ENCODE measurements at regions not wholly inside any gene's neighbourhood (a gene's known extent, or its start where the extent isn't known, plus 50 kb on each side); places are given as distances from the start of the nearest gene placed in this dataset.
"Not testable (repeated sequence)": the region's sequence is repeated elsewhere in the genome, so short reads cannot be mapped to it uniquely, and the experiment has no call there.

GRCh38 chr17:34075076-34075475, 180.0 kb upstream of the CCL2 start:
- no peak for DNase-seq
- Mint-ChIP-seq H3K27me3 (ENCODE audit: insufficient read depth) (no peaks in the 10 kb centered on the region; the same call in none of the 2 replicates), H3K4me1 (ENCODE audit: low read depth) (no peaks in the 10 kb centered on the region), H3K9me3 (peaks cover 64% of the 10 kb centered on the region), H3K4me3 (no peak overlapping the region), H3K36me3 (ENCODE audit: low read depth) (peaks cover 12% of the 10 kb centered on the region), H3K27ac (no peak overlapping the region)
- TF ChIP-seq CTCF (IDR thresholded peaks at IDR 0.05), result no peak

- peaks cover 7% of the 10 kb centered on the region for H3K36me3 Mint-ChIP-seq (ENCODE audit: low read depth)
- H3K4me3 Mint-ChIP-seq, result no peak overlapping the region
- no peaks in the 10 kb centered on the region; the same call in 1 of the 2 replicates for H3K27me3 Mint-ChIP-seq (ENCODE audit: insufficient read depth)
- DNase-seq, result no peak
- peaks cover 50% of the 10 kb centered on the region for H3K9me3 Mint-ChIP-seq
- H3K4me1 Mint-ChIP-seq (ENCODE audit: low read depth), result no peaks in the 10 kb centered on the region
- TF ChIP-seq CTCF (IDR thresholded peaks at IDR 0.05), result no peak
- H3K27ac Mint-ChIP-seq, result no peak overlapping the region
These were observed 178.1 kb upstream of the CCL2 start for GRCh38 chr17:34076743-34077631.

GRCh38 chr17:34081269-34081668, 173.8 kb upstream of the CCL2 start:
- Mint-ChIP-seq H3K27me3 (ENCODE audit: insufficient read depth) (no peaks in the 10 kb centered on the region; the same call in 1 of the 2 replicates), H3K27ac (no peak overlapping the region)
- no peak for DNase-seq

GRCh38 chr17:34082404-34082803, 172.7 kb upstream of the CCL2 start:
- no peaks in the 10 kb centered on the region for H3K36me3 Mint-ChIP-seq (ENCODE audit: low read depth)
- H3K27me3 Mint-ChIP-seq (ENCODE audit: insufficient read depth), result no peaks in the 10 kb centered on the region; the same call in 1 of the 2 replicates
- no peak overlapping the region for H3K4me3 Mint-ChIP-seq
- no peak for TF ChIP-seq CTCF (IDR thresholded peaks at IDR 0.05)
- H3K9me3 Mint-ChIP-seq, result peaks cover 33% of the 10 kb centered on the region
- no peaks in the 10 kb centered on the region for H3K4me1 Mint-ChIP-seq (ENCODE audit: low read depth)
- no peak overlapping the region for H3K27ac Mint-ChIP-seq
- DNase-seq, result no peak

More at GRCh38 chr17:34081269-34081668, 173.8 kb upstream of the CCL2 start:
- H3K4me3 Mint-ChIP-seq, result no peak overlapping the region
- H3K9me3 Mint-ChIP-seq, result peaks cover 36% of the 10 kb centered on the region
- H3K36me3 Mint-ChIP-seq (ENCODE audit: low read depth), result peaks cover 2% of the 10 kb centered on the region; the same call in 1 of the 2 replicates
- no peak; the same call in 1 of the 2 replicates for TF ChIP-seq CTCF (IDR thresholded peaks at IDR 0.05)
- no peaks in the 10 kb centered on the region for H3K4me1 Mint-ChIP-seq (ENCODE audit: low read depth)

- not testable (repeated sequence) for H3K4me1 Mint-ChIP-seq (ENCODE audit: low read depth); H3K27me3 Mint-ChIP-seq (ENCODE audit: insufficient read depth); H3K27ac Mint-ChIP-seq; H3K36me3 Mint-ChIP-seq (ENCODE audit: low read depth); H3K4me3 Mint-ChIP-seq; DNase-seq
- peaks cover 46% of the 10 kb centered on the region for H3K9me3 Mint-ChIP-seq
These were observed 166.0 kb upstream of the CCL2 start for GRCh38 chr17:34089042-34089441.

- H3K36me3 Mint-ChIP-seq (ENCODE audit: low read depth), result no peaks in the 10 kb centered on the region
- peaks cover 51% of the 10 kb centered on the region for H3K9me3 Mint-ChIP-seq
- H3K27ac Mint-ChIP-seq, result no peak overlapping the region
- H3K4me1 Mint-ChIP-seq (ENCODE audit: low read depth), result no peaks in the 10 kb centered on the region
- no peaks in the 10 kb centered on the region for H3K27me3 Mint-ChIP-seq (ENCODE audit: insufficient read depth)
- no peak overlapping the region for H3K4me3 Mint-ChIP-seq
- DNase-seq, result no peak
- no peak for TF ChIP-seq CTCF (IDR thresholded peaks at IDR 0.05)
These were observed 164.5 kb upstream of the CCL2 start for GRCh38 chr17:34090593-34090992.
